Gastrocnemius medialis (tissue), 4 donors: ENCODE measurements at regions not wholly inside any gene's neighbourhood (a gene's known extent, or its start where the extent isn't known, plus 50 kb on each side); places are given as distances from the start of the nearest gene placed in this dataset.

Experiments used
- ATAC-seq, 2 donors: fragments of 150-250 bp; one replicate each; pipeline ENCODE4 v1.9.1; 2016
- DNase-seq, 2 donors: peaks; one replicate each; pipeline ENCODE4 v3.0.0-alpha.2; 2019
- H3K27ac ChIP-seq, 4 donors: fragments of 200-600 bp; sonication (generic); 1 replicate in 1 of 4; 2 replicates in 3 of 4; pipeline ENCODE4 v1.5.1; 2016 to 2018; ENCODE audit warnings: mild to moderate bottlenecking in 2 of 4, moderate library complexity in 1 of 4
- H3K27me3 ChIP-seq, 3 donors: fragments of 200-600 bp; sonication (generic) in 2 of 3; 1 replicate in 1 of 3; 2 replicates in 2 of 3; pipeline versions ENCODE4 v1.5.1 to v1.6.0; 2016 to 2019; ENCODE audit warnings: mild to moderate bottlenecking in 1 of 3, moderate library complexity in 1 of 3
- H3K36me3 ChIP-seq, 2 donors: fragments of 200-600 bp; sonication (generic) in 1 of 2; one replicate each; pipeline ENCODE4 v1.5.1; 2017 to 2018
- H3K4me1 ChIP-seq, 2 donors: fragments of 200-600 bp; sonication (generic) in 1 of 2; one replicate each; pipeline ENCODE4 v1.5.1; 2016 to 2017; ENCODE audit warnings: mild to moderate bottlenecking in 2 of 2
- H3K4me3 ChIP-seq, 4 donors: fragments of 200-600 bp; sonication (generic) in 3 of 4; 1 replicate in 1 of 4; 2 replicates in 3 of 4; pipeline ENCODE4 v1.5.1; 2016 to 2019; ENCODE audit warnings: mild to moderate bottlenecking in 2 of 4
- H3K9me3 ChIP-seq, 3 donors: fragments of 200-600 bp; sonication (generic) in 2 of 3; 1 replicate in 1 of 3; 2 replicates in 2 of 3; pipeline ENCODE4 v1.5.1; 2016 to 2019
- POLR2A ChIP-seq, 2 donors: fragments of 450-650 bp; IDR thresholded peaks; one replicate each; pipeline ENCODE4 v1.6.1; 2017; ENCODE audit warnings: antibody characterized with exemption in 2 of 2, mild to moderate bottlenecking in 2 of 2, moderate library complexity in 2 of 2
- in situ Hi-C, 4 donors: fragments of 200-750 bp; cut with MboI; loops; one replicate each; pipeline versions ENCODE4 v1.15.0 to v1.8.0; 2017; ENCODE audit warnings: low sequenced_read_pairs in 4 of 4
- intact Hi-C: fragments of 100-400 bp; cut with DNase I; formaldehyde crosslinking; loops from one replicate; pipeline ENCODE4 v1.15.1; 2023; ENCODE audit warnings: low total_unique reads
- TF ChIP-seq, protein P1 (sequence below), 5 experiments: fragments of 450-650 bp in 3 of 5; fragments of 200-600 bp in 2 of 5; sonication (generic) in 2 of 5; IDR thresholded peaks in 4 of 5; conservative IDR thresholded peaks in 1 of 5; 1 replicate in 4 of 5; 2 replicates in 1 of 5; pipeline ENCODE4 v1.5.1; 2016 to 2019; ENCODE audit warnings: antibody characterized with exemption in 5 of 5, mild to moderate bottlenecking in 3 of 5, moderate library complexity in 3 of 5

DNA sequence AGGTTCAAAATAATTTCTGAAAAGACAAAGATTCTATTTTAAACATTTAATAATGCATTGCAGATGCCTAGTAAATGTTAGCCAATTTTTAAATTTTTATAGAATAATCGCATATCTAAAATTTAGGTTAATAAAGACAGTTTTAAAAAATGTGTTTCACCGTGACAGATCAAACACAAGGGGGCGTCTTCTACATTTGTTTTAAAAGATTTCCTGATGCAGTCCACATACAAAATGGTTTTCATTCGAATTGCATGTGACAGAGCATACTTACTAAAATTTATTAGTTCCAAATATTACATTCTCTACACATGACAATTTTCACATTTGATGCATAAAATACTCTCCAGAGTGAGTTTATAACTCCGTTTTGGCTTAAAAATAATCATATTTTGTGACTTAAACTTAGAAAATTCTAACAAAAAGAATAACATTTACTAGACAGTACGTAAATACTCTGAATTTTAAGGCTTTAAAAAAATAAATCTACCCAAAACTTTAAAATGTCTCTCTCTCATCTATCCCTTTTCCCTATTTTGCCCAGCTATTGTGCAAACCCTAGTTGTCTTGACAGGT lies 75.5 kb downstream of the ADAMTS1 start:
- DNase-seq (no peak), ATAC-seq (no peak)
- TF ChIP-seq POLR2A (IDR thresholded peaks at IDR 0.05) = no peak
- TF ChIP-seq, protein P1, sequence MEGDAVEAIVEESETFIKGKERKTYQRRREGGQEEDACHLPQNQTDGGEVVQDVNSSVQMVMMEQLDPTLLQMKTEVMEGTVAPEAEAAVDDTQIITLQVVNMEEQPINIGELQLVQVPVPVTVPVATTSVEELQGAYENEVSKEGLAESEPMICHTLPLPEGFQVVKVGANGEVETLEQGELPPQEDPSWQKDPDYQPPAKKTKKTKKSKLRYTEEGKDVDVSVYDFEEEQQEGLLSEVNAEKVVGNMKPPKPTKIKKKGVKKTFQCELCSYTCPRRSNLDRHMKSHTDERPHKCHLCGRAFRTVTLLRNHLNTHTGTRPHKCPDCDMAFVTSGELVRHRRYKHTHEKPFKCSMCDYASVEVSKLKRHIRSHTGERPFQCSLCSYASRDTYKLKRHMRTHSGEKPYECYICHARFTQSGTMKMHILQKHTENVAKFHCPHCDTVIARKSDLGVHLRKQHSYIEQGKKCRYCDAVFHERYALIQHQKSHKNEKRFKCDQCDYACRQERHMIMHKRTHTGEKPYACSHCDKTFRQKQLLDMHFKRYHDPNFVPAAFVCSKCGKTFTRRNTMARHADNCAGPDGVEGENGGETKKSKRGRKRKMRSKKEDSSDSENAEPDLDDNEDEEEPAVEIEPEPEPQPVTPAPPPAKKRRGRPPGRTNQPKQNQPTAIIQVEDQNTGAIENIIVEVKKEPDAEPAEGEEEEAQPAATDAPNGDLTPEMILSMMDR (IDR thresholded peaks at IDR 0.05 in 4 of 5, conservative IDR thresholded peaks at IDR 0.05 in 1 of 5) = peak in 4 of 5 experiments; percentile 39 to 68 (median 49)
- H3K4me3 ChIP-seq = no peak overlapping the region
- intact Hi-C loops (loop anchor here (2.0 to 10.0 kb wide), 3 partner anchors 77 to 935 kb away; no protein-coding TSS in a partner anchor), in situ Hi-C loops (loop anchor here in 2 of 4 donors (5.0 to 10.0 kb wide), 3 partner anchors 73 to 935 kb away; partner anchors contain the start of gene ADAMTS1 (in 1 of the 2))
- no peak overlapping the region for H3K27ac ChIP-seq
- no peaks in the 10 kb centered on the region for H3K9me3 ChIP-seq
- H3K36me3 ChIP-seq = no peaks in the 10 kb centered on the region
- peaks cover 0 to 5% of the 10 kb centered on the region in 2 donors for H3K4me1 ChIP-seq
- no peaks in the 10 kb centered on the region for H3K27me3 ChIP-seq

DNA sequence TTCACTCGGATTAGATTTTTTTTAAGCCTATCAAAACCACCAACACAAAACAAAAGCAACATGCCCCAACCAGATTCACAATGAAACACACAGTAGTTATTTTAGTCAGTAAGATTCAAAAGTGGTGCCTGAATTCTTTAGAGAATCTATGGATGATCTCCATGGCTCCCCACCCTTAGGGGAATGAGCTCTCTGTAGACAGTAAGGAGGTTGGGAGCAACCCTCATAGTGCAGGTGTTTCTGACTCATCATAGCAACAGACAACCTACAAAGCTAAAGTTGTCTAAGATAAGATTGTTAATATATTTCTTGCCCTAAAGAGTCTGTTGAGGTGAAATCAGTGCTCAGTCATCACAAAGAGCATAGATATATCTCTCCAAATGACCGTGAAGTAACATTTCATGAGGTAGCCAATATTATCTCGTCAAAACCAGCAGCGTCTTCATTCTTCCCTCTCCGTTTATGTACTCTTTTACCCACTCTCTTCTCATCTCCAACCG lies 78.3 kb downstream of the ADAMTS1 start:
- Histone ChIP-seq H3K4me3 (no peak overlapping the region), H3K36me3 (no peaks in the 10 kb centered on the region), H3K9me3 (no peaks in the 10 kb centered on the region), H3K27ac (no peak overlapping the region), H3K27me3 (no peaks in the 10 kb centered on the region), H3K4me1 (peaks cover 0 to 5% of the 10 kb centered on the region in 2 donors)
- DNase-seq (no peak), ATAC-seq (no peak)
- in situ Hi-C loops = loop anchor here in 1 of 4 donors (5.0 kb wide), 1 partner anchor 75 kb away; no protein-coding TSS in a partner anchor
- intact Hi-C loops = no loop called here
- TF ChIP-seq, protein P1 (IDR thresholded peaks at IDR 0.05 in 4 of 5, conservative IDR thresholded peaks at IDR 0.05 in 1 of 5) = no peak
- no peak for TF ChIP-seq POLR2A (IDR thresholded peaks at IDR 0.05)

DNA sequence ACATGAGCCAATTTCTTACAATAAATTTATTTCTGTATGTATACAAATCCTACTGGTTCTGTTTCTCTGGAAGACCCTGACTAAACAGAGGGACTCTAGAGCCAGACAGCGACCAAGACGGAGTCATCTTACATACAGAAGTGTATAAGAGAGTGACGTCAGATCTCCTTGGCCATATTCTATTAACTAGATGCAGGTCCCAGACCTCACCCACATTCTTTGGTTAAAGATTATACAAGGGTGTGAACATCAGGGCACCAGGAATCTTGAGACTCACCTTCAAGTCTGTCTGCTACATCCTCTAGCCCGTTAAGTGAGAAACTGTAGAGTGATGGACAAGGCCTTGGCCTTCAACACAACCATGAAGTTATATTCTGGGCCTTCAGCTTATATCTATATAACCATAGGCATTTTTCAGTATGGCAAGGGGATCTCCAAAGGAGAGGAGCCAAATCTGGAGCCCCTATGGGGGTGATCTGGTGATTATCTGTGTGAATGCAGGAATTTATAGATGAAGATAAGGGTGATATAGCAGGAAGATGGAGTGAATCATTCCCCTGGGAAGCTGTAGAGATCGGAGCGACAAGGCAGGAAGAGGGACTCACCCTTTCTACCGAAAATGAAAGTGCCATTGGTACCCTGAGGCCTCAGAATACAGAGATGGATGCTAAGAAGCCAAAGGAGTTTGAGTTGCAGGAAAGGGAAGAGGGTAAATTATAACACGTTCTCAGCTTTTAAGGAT lies 83.9 kb downstream of the ADAMTS1 start:
- DNase-seq (no peak), ATAC-seq (no peak)
- H3K4me3 ChIP-seq = no peak overlapping the region
- in situ Hi-C loops = no loop called here
- TF ChIP-seq, protein P1 (IDR thresholded peaks at IDR 0.05 in 4 of 5, conservative IDR thresholded peaks at IDR 0.05 in 1 of 5) = no peak
- no peak for TF ChIP-seq POLR2A (IDR thresholded peaks at IDR 0.05)
- H3K36me3 ChIP-seq = no peaks in the 10 kb centered on the region
- H3K9me3 ChIP-seq = no peaks in the 10 kb centered on the region
- intact Hi-C loops = no loop called here
- H3K27ac ChIP-seq = no peak overlapping the region
- H3K27me3 ChIP-seq = no peaks in the 10 kb centered on the region
- H3K4me1 ChIP-seq = no peaks in the 10 kb centered on the region

DNA sequence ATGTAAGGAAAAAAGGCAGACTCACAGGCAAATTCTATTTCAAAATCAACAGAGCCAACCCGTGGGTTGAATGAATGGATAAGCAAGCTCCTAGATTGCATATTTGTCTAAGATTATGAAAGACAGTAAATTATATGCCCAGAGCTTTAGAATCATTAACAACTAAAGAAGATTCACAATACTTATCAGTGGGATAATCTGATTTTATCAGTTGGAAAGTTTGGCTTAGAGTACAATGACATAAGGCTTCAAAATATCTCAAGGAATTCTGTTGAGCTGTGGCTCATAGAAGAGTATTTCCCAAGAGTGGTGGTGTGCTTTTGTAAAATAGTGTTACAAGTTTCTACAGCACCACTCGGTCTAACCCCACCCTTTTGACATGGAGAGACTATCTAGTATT lies 85.5 kb downstream of the ADAMTS1 start:
- TF ChIP-seq, protein P1 (IDR thresholded peaks at IDR 0.05 in 4 of 5, conservative IDR thresholded peaks at IDR 0.05 in 1 of 5) = no peak
- no peak for TF ChIP-seq POLR2A (IDR thresholded peaks at IDR 0.05)
- H3K36me3 ChIP-seq = no peaks in the 10 kb centered on the region
- no peaks in the 10 kb centered on the region for H3K9me3 ChIP-seq
- no peaks in the 10 kb centered on the region for H3K4me1 ChIP-seq
- no peak overlapping the region for H3K27ac ChIP-seq
- H3K4me3 ChIP-seq = no peak overlapping the region
- intact Hi-C loops (no loop called here), in situ Hi-C loops (no loop called here)
- no peak for ATAC-seq
- no peaks in the 10 kb centered on the region for H3K27me3 ChIP-seq
- DNase-seq = no peak
